Breast epithelium (tissue), 3 donors: ENCODE measurements at regions not wholly inside any gene's neighbourhood (a gene's known extent, or its start where the extent isn't known, plus 50 kb on each side); places are given as distances from the start of the nearest gene placed in this dataset.

ENCODE experiments used
- CTCF ChIP-seq, 3 donors: fragments of 450-650 bp; IDR thresholded peaks; one replicate each; pipeline ENCODE4 v1.5.1; 2016 to 2017; ENCODE audit warnings: antibody characterized with exemption in 3 of 3, mild to moderate bottlenecking in 3 of 3, moderate library complexity in 3 of 3
- POLR2A ChIP-seq: fragments of 450-650 bp; IDR thresholded peaks from one replicate; pipeline ENCODE4 v1.6.1; 2016; ENCODE audit warnings: antibody characterized with exemption, mild to moderate bottlenecking, moderate library complexity
- POLR2AphosphoS5 ChIP-seq, 3 donors: sonication (generic); formaldehyde crosslinking; IDR thresholded peaks; one replicate each; pipeline ENCODE4 v1.6.1; 2017; ENCODE audit warnings: antibody characterized with exemption in 3 of 3

GRCh38 chr21:18810136-18810535, 406.6 kb upstream of the TMPRSS15 start:
- no peak for TF ChIP-seq POLR2A
- no peak for TF ChIP-seq CTCF (IDR thresholded peaks at IDR 0.05)
- TF ChIP-seq POLR2AphosphoS5 (IDR thresholded peaks at IDR 0.05), result no peak
